Small intestine (tissue), 7 donors: ENCODE measurements at regions not wholly inside any gene's neighbourhood (a gene's known extent, or its start where the extent isn't known, plus 50 kb on each side); places are given as distances from the start of the nearest gene placed in this dataset.

Experiments used
- DNase-seq, 2 donors: peaks; one replicate each; pipeline versions ENCODE4 v3.0.0 to v3.0.0-alpha.2; 2013
- FAIRE-seq: peaks from 2 replicates; lab custom pipeline; 2012; peaks lifted over from hg19 to GRCh38; lab: Jason Lieb, UNC
- H3K27ac ChIP-seq, 3 donors: one replicate each; pipeline ENCODE4 v1.5.1; 2013; ENCODE audit warnings: low read length in 2 of 3, mild to moderate bottlenecking in 2 of 3, control low read depth in 1 of 3, inconsistent platforms in 1 of 3, low read depth in 1 of 3, moderate library complexity in 1 of 3
- H3K27me3 ChIP-seq, 3 donors: one replicate each; pipeline ENCODE4 v1.6.1; 2013; ENCODE audit warnings: low read length in 3 of 3, inconsistent platforms in 1 of 3; ENCODE audit not compliant: control insufficient read depth in 3 of 3, insufficient read depth in 3 of 3
- H3K36me3 ChIP-seq, 3 donors: one replicate each; pipeline ENCODE4 v1.6.1; 2013; ENCODE audit warnings: low read length in 3 of 3, inconsistent platforms in 1 of 3, low read depth in 1 of 3, mild to moderate bottlenecking in 1 of 3, moderate library complexity in 1 of 3; ENCODE audit not compliant: control insufficient read depth in 3 of 3, insufficient read depth in 2 of 3
- H3K4me1 ChIP-seq, 3 donors: one replicate each; pipeline ENCODE4 v1.6.1; 2013; ENCODE audit warnings: low read length in 2 of 3, inconsistent platforms in 1 of 3, low read depth in 1 of 3, mild to moderate bottlenecking in 1 of 3, moderate library complexity in 1 of 3; ENCODE audit not compliant: control insufficient read depth in 3 of 3, insufficient read depth in 2 of 3
- H3K4me3 ChIP-seq, 3 donors: one replicate each; pipeline ENCODE4 v1.5.1; 2013; ENCODE audit warnings: low read length in 3 of 3, control low read depth in 1 of 3, inconsistent platforms in 1 of 3, low read depth in 1 of 3, mild to moderate bottlenecking in 1 of 3, moderate library complexity in 1 of 3
- H3K9me3 ChIP-seq, 2 donors: one replicate each; pipeline ENCODE4 v1.6.1; 2013; ENCODE audit warnings: low read depth in 1 of 2, low read length in 1 of 2; ENCODE audit not compliant: control insufficient read depth in 2 of 2, insufficient read depth in 1 of 2
- WGBS, 3 donors: extraction: QIAGEN DNeasy Blood & Tissue Kit; methylation state at CpG; one replicate each; pipeline ENCODE4 v1.1.7; 2013; 5-methylcytosine and 5-hydroxymethylcytosine counted together
- donor health status: healthy with polysubstance abuse.
- donor health status: control.
- donor health status: control.
- donor health status: Bipolar disorder and iron deficiency.
- donor health status: healthy.

GRCh38 chr16:9594946-9595345 lies 503.5 kb downstream of the HAPSTR1 start:
- Histone ChIP-seq H3K9me3 (no peaks in the 10 kb centered on the region), H3K27ac (no peak overlapping the region), H3K27me3 (no peaks in the 10 kb centered on the region), H3K36me3 (no peaks in the 10 kb centered on the region), H3K4me3 (no peak overlapping the region), H3K4me1 (no peaks in the 10 kb centered on the region)
- WGBS, 3 donors: 65 to 94% (median 76%) methylated on average over 2 of the region's 2 CpGs
- DNase-seq: no peak
- no peak for FAIRE-seq

DNA sequence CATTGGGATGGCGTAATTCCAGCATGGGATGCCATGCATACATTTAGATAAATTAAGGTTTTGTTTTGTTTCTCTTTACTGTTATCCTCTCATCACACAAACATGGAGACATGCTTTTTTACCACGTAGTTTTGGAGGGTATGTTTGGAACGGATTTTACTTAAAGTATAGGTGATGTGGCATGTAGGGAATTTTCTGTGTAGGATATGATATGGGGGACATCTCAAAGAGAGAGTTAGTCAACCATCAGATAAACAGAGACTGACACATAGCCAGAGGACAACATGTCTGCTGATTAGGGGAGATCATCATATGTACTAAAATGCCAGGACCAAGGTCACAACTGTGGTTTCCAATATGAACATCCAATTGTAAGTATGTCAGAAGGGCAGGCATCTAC lies 503.9 kb downstream of the HAPSTR1 start:
- H3K9me3 ChIP-seq: no peaks in the 10 kb centered on the region
- H3K36me3 ChIP-seq: no peaks in the 10 kb centered on the region
- no peaks in the 10 kb centered on the region for H3K4me1 ChIP-seq
- H3K27me3 ChIP-seq: no peaks in the 10 kb centered on the region
- H3K27ac ChIP-seq: no peak overlapping the region
- H3K4me3 ChIP-seq: no peak overlapping the region
- DNase-seq: no peak
- WGBS, 3 donors: 48 to 64% (median 63%) methylated on average over 3 of the region's 3 CpGs
- no peak for FAIRE-seq

GRCh38 chr16:9596788-9597187 lies 505.3 kb downstream of the HAPSTR1 start:
- Histone ChIP-seq H3K27me3 (no peaks in the 10 kb centered on the region), H3K36me3 (no peaks in the 10 kb centered on the region), H3K27ac (no peak overlapping the region), H3K9me3 (no peaks in the 10 kb centered on the region), H3K4me3 (no peak overlapping the region), H3K4me1 (no peaks in the 10 kb centered on the region)
- 90 to 97% (median 91%) methylated on average over 4 of the region's 4 CpGs for WGBS, 3 donors
- FAIRE-seq: no peak
- DNase-seq: no peak

DNA sequence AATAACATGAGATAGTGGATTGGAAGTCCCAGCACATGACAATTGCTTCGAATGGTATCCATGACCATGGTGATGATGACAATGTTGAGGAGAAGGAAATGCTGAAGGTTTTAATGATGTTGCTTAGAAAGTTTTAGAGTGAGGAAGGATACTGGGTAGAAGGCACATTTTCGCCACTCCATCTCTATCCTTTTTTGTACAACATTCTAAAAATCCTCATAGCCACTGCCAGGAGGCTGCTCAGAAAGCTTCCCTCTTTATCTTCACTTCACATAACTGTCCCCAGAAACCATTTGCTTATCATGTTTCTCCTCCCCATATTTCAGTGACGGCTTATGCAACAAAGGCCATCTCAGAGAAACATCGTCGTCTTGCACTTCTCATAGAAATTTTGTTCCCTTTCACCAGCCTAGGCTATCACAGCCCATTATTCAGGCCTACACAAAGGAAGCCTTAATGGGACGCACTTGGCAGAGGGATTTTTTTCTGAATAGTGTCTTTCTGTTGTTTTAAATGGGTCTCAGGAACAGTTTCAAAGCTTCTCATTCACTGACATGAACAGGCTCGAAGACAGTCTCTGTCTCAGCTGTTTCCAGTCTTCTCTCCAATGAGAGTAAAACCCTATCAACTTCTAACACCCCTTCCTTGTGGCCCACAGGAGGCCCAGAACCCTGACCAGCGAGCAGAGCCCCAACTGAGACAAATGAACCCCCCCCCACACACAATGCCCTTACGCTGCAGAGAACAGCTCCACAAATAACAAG lies 506.7 kb downstream of the HAPSTR1 start:
- no peaks in the 10 kb centered on the region for H3K4me1 ChIP-seq
- DNase-seq (no peak), FAIRE-seq (no peak)
- no peaks in the 10 kb centered on the region for H3K9me3 ChIP-seq
- 71 to 77% (median 77%) methylated on average over 9 of the region's 9 CpGs for WGBS, 3 donors
- no peak overlapping the region for H3K27ac ChIP-seq
- H3K27me3 ChIP-seq: no peaks in the 10 kb centered on the region
- no peak overlapping the region for H3K4me3 ChIP-seq
- no peaks in the 10 kb centered on the region for H3K36me3 ChIP-seq

DNA sequence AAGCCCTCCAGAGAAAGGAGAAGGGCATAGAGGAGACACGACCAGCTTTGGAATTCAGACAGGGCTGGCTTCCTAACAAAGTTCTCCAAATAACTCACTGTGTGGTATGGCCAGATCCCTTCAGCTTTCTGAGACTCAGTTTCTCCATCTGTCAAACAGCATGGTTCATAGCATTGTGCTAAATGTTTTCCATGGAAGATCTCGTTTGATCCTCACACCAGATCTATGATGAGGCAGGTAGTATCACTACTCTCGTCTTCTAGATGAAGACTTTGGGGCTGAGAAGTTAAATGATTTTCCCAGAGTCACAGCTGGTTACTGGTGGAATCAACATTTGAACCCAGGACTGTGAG lies 507.3 kb downstream of the HAPSTR1 start:
- DNase-seq (no peak), FAIRE-seq (no peak)
- H3K36me3 ChIP-seq: no peaks in the 10 kb centered on the region
- 49 to 63% (median 52%) methylated on average over 3 of the region's 3 CpGs for WGBS, 3 donors
- no peaks in the 10 kb centered on the region for H3K4me1 ChIP-seq
- no peaks in the 10 kb centered on the region for H3K27me3 ChIP-seq
- no peak overlapping the region for H3K4me3 ChIP-seq
- H3K27ac ChIP-seq: no peak overlapping the region
- H3K9me3 ChIP-seq: no peaks in the 10 kb centered on the region

DNA sequence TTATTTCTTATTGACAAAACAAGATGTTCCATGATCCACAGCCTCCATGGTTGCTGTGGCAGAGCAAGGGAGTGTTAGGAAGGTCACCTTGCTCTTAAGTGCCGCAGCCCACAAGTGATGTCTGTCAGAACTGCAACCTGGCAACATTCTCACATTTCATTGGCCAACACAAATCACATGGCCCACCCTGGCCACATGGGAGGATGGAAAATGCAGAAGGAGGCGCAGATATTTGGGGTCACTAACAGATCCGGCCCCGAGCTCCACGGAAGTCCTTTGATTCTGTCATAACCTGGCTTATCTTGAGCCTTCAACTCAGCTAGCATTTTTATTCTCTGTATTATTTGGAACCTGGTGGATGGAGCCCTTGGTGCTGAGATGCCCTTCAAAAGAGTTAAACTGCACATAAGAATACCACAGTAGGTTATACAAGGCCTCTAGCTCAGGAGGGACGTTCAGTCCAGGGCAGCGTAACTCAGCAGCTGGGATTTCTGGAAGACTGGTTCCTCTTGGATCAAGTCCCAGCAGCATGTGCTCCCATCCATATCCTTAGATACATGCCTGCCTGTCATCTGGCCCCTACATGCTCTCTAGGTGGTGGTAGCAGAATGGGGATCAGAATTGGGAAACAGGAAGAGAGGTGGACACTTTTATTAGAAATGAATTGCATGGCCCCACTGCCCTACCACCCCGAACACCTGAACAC lies 508.1 kb downstream of the HAPSTR1 start:
- WGBS, 3 donors: 83 to 90% (median 87%) methylated on average over 8 of the region's 8 CpGs
- H3K27ac ChIP-seq: no peak overlapping the region
- no peak for FAIRE-seq
- no peaks in the 10 kb centered on the region for H3K4me1 ChIP-seq
- no peaks in the 10 kb centered on the region for H3K27me3 ChIP-seq
- H3K4me3 ChIP-seq: no peak overlapping the region
- no peak for DNase-seq
- no peaks in the 10 kb centered on the region for H3K9me3 ChIP-seq
- H3K36me3 ChIP-seq: no peaks in the 10 kb centered on the region

- FAIRE-seq (no peak), DNase-seq (no peak)
- Histone ChIP-seq H3K27me3 (no peaks in the 10 kb centered on the region), H3K4me1 (no peaks in the 10 kb centered on the region), H3K9me3 (no peaks in the 10 kb centered on the region), H3K4me3 (no peak overlapping the region), H3K36me3 (no peaks in the 10 kb centered on the region), H3K27ac (no peak overlapping the region)
- 69 to 75% (median 73%) methylated on average over 4 of the region's 4 CpGs for WGBS, 3 donors
Observed at GRCh38 chr16:9602189-9602588, 510.7 kb downstream of the HAPSTR1 start.

DNA sequence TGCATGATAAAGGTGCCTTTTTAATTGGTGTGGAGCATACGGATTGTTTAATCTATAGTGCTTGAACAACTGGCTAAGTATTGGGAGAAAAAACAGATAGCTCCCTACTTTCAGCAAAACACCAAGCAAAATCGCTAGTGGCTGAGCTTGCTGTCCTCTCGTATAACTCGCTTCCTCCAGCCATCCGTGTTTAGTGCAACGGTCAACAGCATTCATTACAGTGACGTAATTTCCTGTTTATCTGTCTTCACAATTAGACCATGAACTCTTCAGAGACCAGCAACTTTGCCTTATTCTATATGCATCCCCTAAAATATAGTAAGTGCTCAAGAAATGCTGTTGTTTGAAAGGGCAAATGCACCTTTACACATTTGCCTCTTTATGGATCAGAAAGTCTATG lies 511.9 kb downstream of the HAPSTR1 start:
- DNase-seq (no peak), FAIRE-seq (no peak)
- Histone ChIP-seq H3K36me3 (no peaks in the 10 kb centered on the region), H3K27ac (no peak overlapping the region), H3K4me3 (no peak overlapping the region), H3K4me1 (no peaks in the 10 kb centered on the region), H3K27me3 (no peaks in the 10 kb centered on the region), H3K9me3 (no peaks in the 10 kb centered on the region)
- WGBS, 3 donors: 61 to 71% (median 66%) methylated on average over 7 of the region's 7 CpGs
